H9 (cell line): ENCODE measurements at regions not wholly inside any gene's neighbourhood (a gene's known extent, or its start where the extent isn't known, plus 50 kb on each side); places are given as distances from the start of the nearest gene placed in this dataset.

ENCODE experiments used
- DNase-seq: peaks from one replicate; pipeline ENCODE4 v3.0.0-alpha.2; 2017
- H2AFZ ChIP-seq: one replicate; pipeline ENCODE4 v1.6.1; 2013; ENCODE audit warnings: mild to moderate bottlenecking, low read length, control low read depth, moderate library complexity
- H2AK5ac ChIP-seq: 2 replicates; pipeline ENCODE4 v1.6.1; 2013; ENCODE audit warnings: low read length, control low read depth, mixed read lengths; ENCODE audit not compliant: insufficient read length
- H2BK120ac ChIP-seq: one replicate; pipeline ENCODE4 v1.6.1; 2013; ENCODE audit warnings: low read depth, mild to moderate bottlenecking, low read length, control low read depth, inconsistent platforms; ENCODE audit not compliant: poor library complexity, severe bottlenecking
- H2BK12ac ChIP-seq: 2 replicates; pipeline ENCODE4 v1.6.1; 2013; ENCODE audit warnings: low read length, control low read depth, mixed read lengths, low read depth; ENCODE audit not compliant: insufficient read length
- H2BK15ac ChIP-seq: 2 replicates; pipeline ENCODE4 v1.6.1; 2013; ENCODE audit warnings: low read depth, low read length, control low read depth
- H2BK20ac ChIP-seq: one replicate; pipeline ENCODE4 v1.6.1; 2013; ENCODE audit warnings: low read depth, mild to moderate bottlenecking, low read length, control low read depth, inconsistent platforms; ENCODE audit not compliant: poor library complexity, severe bottlenecking
- H2BK5ac ChIP-seq: 2 replicates; pipeline ENCODE4 v1.6.1; 2013; ENCODE audit warnings: low read length, control low read depth, mixed read lengths; ENCODE audit not compliant: insufficient read length
- H3K14ac ChIP-seq: 2 replicates; pipeline ENCODE4 v1.6.1; 2013; ENCODE audit warnings: low read length, control low read depth; ENCODE audit not compliant: insufficient read depth
- H3K18ac ChIP-seq: 2 replicates; pipeline ENCODE4 v1.6.1; 2013; ENCODE audit warnings: low read depth, mild to moderate bottlenecking, mixed read lengths, low read length, control low read depth; ENCODE audit not compliant: insufficient read length
- H3K23ac ChIP-seq: 2 replicates; pipeline ENCODE4 v1.6.1; 2013; ENCODE audit warnings: low read length, control low read depth, mixed read lengths, low read depth; ENCODE audit not compliant: insufficient read length
- H3K23me2 ChIP-seq: 2 replicates; pipeline ENCODE4 v1.6.1; 2013; ENCODE audit warnings: low read depth, mild to moderate bottlenecking, mixed read lengths, low read length, control low read depth; ENCODE audit not compliant: insufficient read length, poor library complexity, severe bottlenecking
- H3K27ac ChIP-seq: 2 replicates; pipeline ENCODE4 v1.5.1; 2013; ENCODE audit warnings: low read length, control low read depth, mixed read lengths, low read depth; ENCODE audit not compliant: insufficient read length
- H3K27me3 ChIP-seq: 2 replicates; pipeline ENCODE4 v1.6.1; 2013; ENCODE audit warnings: low read length, control low read depth, inconsistent platforms; ENCODE audit not compliant: insufficient read depth
- H3K4ac ChIP-seq: 2 replicates; pipeline ENCODE4 v1.6.1; 2013; ENCODE audit warnings: low read depth, mild to moderate bottlenecking, control low read depth, inconsistent platforms, low read length, moderate library complexity
- H3K4me1 ChIP-seq: 2 replicates; pipeline ENCODE4 v1.6.1; 2013; ENCODE audit warnings: low read length, control low read depth, inconsistent platforms; ENCODE audit not compliant: insufficient read depth
- H3K4me2 ChIP-seq: 2 replicates; pipeline ENCODE4 v1.6.1; 2013; ENCODE audit warnings: low read length, control low read depth, mixed read lengths; ENCODE audit not compliant: insufficient read length, insufficient read depth
- H3K56ac ChIP-seq: 2 replicates; pipeline ENCODE4 v1.6.1; 2013; ENCODE audit warnings: low read depth, mild to moderate bottlenecking, mixed read lengths, low read length, control low read depth; ENCODE audit not compliant: insufficient read length
- H3K79me1 ChIP-seq: 2 replicates; pipeline ENCODE4 v1.6.1; 2013; ENCODE audit warnings: low read depth, mild to moderate bottlenecking, moderate library complexity, low read length, control low read depth, inconsistent platforms; ENCODE audit not compliant: insufficient read depth, poor library complexity, severe bottlenecking
- H3K79me2 ChIP-seq: 2 replicates; pipeline ENCODE4 v1.6.1; 2013; ENCODE audit warnings: low read length, control low read depth, inconsistent platforms; ENCODE audit not compliant: insufficient read depth
- H3K9ac ChIP-seq: 2 replicates; pipeline ENCODE4 v1.6.1; 2013; ENCODE audit warnings: low read length, control low read depth, mixed read lengths; ENCODE audit not compliant: insufficient read length; ENCODE audit errors: extremely low read depth
- H3K9me3 ChIP-seq: one replicate; pipeline ENCODE4 v1.6.1; 2013; ENCODE audit warnings: low read depth, low read length, inconsistent platforms; ENCODE audit not compliant: control insufficient read depth
- H3T11ph ChIP-seq: one replicate; pipeline ENCODE4 v1.6.1; 2013; ENCODE audit warnings: mild to moderate bottlenecking, low read length, control low read depth, inconsistent platforms
- H4K20me1 ChIP-seq: one replicate; pipeline ENCODE4 v1.6.1; 2013; ENCODE audit not compliant: control insufficient read depth, insufficient read length, insufficient read depth
- H4K5ac ChIP-seq: 2 replicates; pipeline ENCODE4 v1.6.1; 2013; ENCODE audit warnings: low read depth, mild to moderate bottlenecking, mixed read lengths, low read length, control low read depth; ENCODE audit not compliant: insufficient read length
- H4K8ac ChIP-seq: replicated peaks from 2 replicates; pipeline ENCODE4 v1.6.1; 2013; ENCODE audit warnings: low read length, control low read depth, mixed read lengths, low read depth; ENCODE audit not compliant: insufficient read length
- H4K91ac ChIP-seq: 2 replicates; pipeline ENCODE4 v1.6.1; 2013; ENCODE audit warnings: low read depth, mild to moderate bottlenecking, moderate library complexity, mixed read lengths, low read length, control low read depth; ENCODE audit not compliant: insufficient read length
- H3K27ac Mint-ChIP-seq, 3 experiments: 2 replicates in 2 of 3; 3 replicates in 1 of 3; pipeline ENCODE4 v1.8.0; 2020 to 2021; ENCODE audit warnings: mixed read lengths in 3 of 3, mild to moderate bottlenecking in 1 of 3, moderate library complexity in 1 of 3
- H3K27me3 Mint-ChIP-seq: 2 replicates; pipeline ENCODE4 v1.8.0; 2021; ENCODE audit warnings: low read depth, mild to moderate bottlenecking, moderate library complexity, mixed read lengths
- H3K36me3 Mint-ChIP-seq, 3 experiments: 2 replicates in 2 of 3; 3 replicates in 1 of 3; pipeline ENCODE4 v1.8.0; 2020 to 2021; ENCODE audit warnings: low read depth in 3 of 3, mixed read lengths in 3 of 3; ENCODE audit not compliant: insufficient read depth in 1 of 3
- H3K4me1 Mint-ChIP-seq, 2 experiments: 2 replicates each; pipeline ENCODE4 v1.8.0; 2020; ENCODE audit warnings: mixed read lengths in 2 of 2
- H3K4me3 Mint-ChIP-seq, 2 experiments: 2 replicates in 1 of 2; 3 replicates in 1 of 2; pipeline ENCODE4 v1.8.0; 2020 to 2021; ENCODE audit warnings: mild to moderate bottlenecking in 2 of 2, mixed read lengths in 2 of 2, moderate library complexity in 1 of 2
- H3K9me3 Mint-ChIP-seq, 2 experiments: 2 replicates in 1 of 2; 3 replicates in 1 of 2; pipeline ENCODE4 v1.8.0; 2020; ENCODE audit warnings: mild to moderate bottlenecking in 2 of 2, mixed read lengths in 2 of 2, moderate library complexity in 1 of 2
- CTCF ChIP-seq: fragments of 200-600 bp; sonication (generic); conservative IDR thresholded peaks from 3 replicates; pipeline ENCODE4 v1.8.0; 2021; ENCODE audit warnings: antibody characterized with exemption, mild to moderate bottlenecking
- WGBS: extraction: QIAGEN DNeasy Blood & Tissue Kit; methylation state at CpG from one replicate; pipeline ENCODE4 v1.1.7; 2013; ENCODE audit warnings: missing lambda C conversion rate, low lambda C conversion rate, mixed read lengths; ENCODE audit not compliant: insufficient read length; ENCODE audit errors: extremely low coverage; 5-methylcytosine and 5-hydroxymethylcytosine counted together

- Histone ChIP-seq H3K4me1 (peaks cover 2% of the 10 kb centered on the region; the same call in 1 of the 2 replicates), H3K9me3 (no peaks in the 10 kb centered on the region), H4K5ac (no peak overlapping the region), H4K91ac (no peak overlapping the region), H2BK20ac (no peak overlapping the region), H3K27ac (no peak overlapping the region), H3K27me3 (no peaks in the 10 kb centered on the region), H2BK15ac (no peak overlapping the region), H2AK5ac (no peak overlapping the region), H3K18ac (no peak overlapping the region), H3K79me1 (no peaks in the 10 kb centered on the region), H3K79me2 (no peaks in the 10 kb centered on the region), H3K23ac (no peak overlapping the region), H2BK120ac (no peak overlapping the region), H3K4me2 (no peak overlapping the region), H3T11ph (no peak overlapping the region), H3K14ac (no peak overlapping the region), H2BK5ac (no peak overlapping the region), H3K9ac (no peak overlapping the region), H2AFZ (no peak overlapping the region), H2BK12ac (no peak overlapping the region), H4K20me1 (no peaks in the 10 kb centered on the region), H3K23me2 (no peaks in the 10 kb centered on the region), H4K8ac (no peak overlapping the region), H3K4ac (no peak overlapping the region), H3K56ac (no peak overlapping the region)
- Mint-ChIP-seq H3K9me3 (no peaks in the 10 kb centered on the region; a peak in 1 of 5 replicates), H3K36me3 (peaks cover 0 to 2% (median 0%) of the 10 kb centered on the region in 3 experiments; a peak in 2 of 7 replicates), H3K27ac (no peak overlapping the region), H3K27me3 (no peaks in the 10 kb centered on the region), H3K4me1 (peaks cover 5 to 6% of the 10 kb centered on the region in 2 experiments), H3K4me3 (no peak overlapping the region)
- WGBS = no CpG with 5 or more reads among the region's 6 CpGs
- no peak for TF ChIP-seq CTCF
- no peak for DNase-seq
Measured at GRCh38 chr21:27562303-27562702, 595.4 kb upstream of the ADAMTS5 start.
